ENCODE measurements at regions not wholly inside any gene's neighbourhood (a gene's known extent, or its start where the extent isn't known, plus 50 kb on each side); places are given as distances from the start of the nearest gene placed in this dataset.

DNA sequence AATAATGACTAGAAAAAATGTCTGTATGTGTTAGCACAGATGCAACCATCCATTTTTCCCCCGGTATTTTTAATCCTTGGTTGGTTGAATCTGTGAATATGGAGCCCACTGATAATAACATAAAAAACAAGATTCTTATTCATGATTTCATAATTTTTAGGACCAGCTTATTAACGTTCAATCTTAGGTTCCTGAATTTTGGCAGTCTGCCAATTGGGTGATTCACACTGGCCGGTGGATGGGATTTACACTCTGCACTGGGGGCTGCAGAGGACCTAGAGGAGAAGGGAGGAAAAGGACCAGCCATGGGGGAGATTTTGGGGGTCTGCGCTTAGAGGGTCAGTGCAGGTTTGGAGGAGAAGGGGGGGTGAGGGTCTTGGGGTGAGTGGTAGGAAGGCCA, 327.9 kb downstream of the ACTR3B start:
- WGBS, 2 donors, result 62 to 76% methylated on average over 4 of the region's 4 CpGs
- TF ChIP-seq, protein P1, sequence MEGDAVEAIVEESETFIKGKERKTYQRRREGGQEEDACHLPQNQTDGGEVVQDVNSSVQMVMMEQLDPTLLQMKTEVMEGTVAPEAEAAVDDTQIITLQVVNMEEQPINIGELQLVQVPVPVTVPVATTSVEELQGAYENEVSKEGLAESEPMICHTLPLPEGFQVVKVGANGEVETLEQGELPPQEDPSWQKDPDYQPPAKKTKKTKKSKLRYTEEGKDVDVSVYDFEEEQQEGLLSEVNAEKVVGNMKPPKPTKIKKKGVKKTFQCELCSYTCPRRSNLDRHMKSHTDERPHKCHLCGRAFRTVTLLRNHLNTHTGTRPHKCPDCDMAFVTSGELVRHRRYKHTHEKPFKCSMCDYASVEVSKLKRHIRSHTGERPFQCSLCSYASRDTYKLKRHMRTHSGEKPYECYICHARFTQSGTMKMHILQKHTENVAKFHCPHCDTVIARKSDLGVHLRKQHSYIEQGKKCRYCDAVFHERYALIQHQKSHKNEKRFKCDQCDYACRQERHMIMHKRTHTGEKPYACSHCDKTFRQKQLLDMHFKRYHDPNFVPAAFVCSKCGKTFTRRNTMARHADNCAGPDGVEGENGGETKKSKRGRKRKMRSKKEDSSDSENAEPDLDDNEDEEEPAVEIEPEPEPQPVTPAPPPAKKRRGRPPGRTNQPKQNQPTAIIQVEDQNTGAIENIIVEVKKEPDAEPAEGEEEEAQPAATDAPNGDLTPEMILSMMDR (IDR thresholded peaks at IDR 0.05; ENCODE audit: control extremely low read depth, extremely low read depth), result no peak
- no peak overlapping the region for H3K9ac ChIP-seq (ENCODE audit: insufficient read depth in 1 of 2, low read length in 2 of 2)
- H3K4me3 ChIP-seq, result no peak overlapping the region
- H3K27me3 ChIP-seq (ENCODE audit: control insufficient read depth in 3 of 3, insufficient read depth in 3 of 3, low read length in 2 of 3), result no peaks in the 10 kb centered on the region
- DNase-seq (peak in 1 of 3 donors; percentile 1), ATAC-seq (ENCODE audit: insufficient read depth, low FRiP score) (no peak)
- no peaks in the 10 kb centered on the region for H3K36me3 ChIP-seq (ENCODE audit: control insufficient read depth in 4 of 4, insufficient read depth in 4 of 4, low read length in 4 of 4)
- peaks cover 0 to 2% (median 0%) of the 10 kb centered on the region in 4 donors for H3K9me3 ChIP-seq (ENCODE audit: control insufficient read depth in 4 of 4, insufficient read depth in 3 of 4, low read length in 3 of 4)
- no peak overlapping the region for H3K27ac ChIP-seq (ENCODE audit: low read depth in 1 of 2, low read length in 1 of 2)
- H3K4me1 ChIP-seq (ENCODE audit: control insufficient read depth in 5 of 5, insufficient read depth in 5 of 5, low read length in 5 of 5), result no peaks in the 10 kb centered on the region

DNA sequence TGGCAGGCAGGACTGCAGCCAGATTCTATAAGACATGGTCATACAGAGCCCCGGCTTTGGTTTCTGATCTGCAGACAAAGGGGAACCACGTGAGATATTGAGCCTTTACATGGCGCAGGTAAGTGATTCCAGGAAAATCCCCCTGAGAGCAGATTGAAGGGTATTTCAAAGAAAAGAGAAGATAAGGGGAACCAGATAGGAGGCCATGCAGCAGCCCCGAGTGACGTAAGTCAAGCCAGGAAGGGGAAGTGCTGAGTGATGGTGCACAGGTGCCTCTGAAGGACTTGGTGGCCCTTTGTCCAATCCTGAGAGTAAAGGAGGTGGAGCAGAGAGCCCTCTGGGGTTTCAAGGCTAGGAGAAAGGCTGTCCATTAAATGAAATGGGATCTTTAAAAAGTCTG, 329.0 kb downstream of the ACTR3B start:
- Histone ChIP-seq H3K9ac (ENCODE audit: insufficient read depth in 1 of 2, low read length in 2 of 2) (no peak overlapping the region), H3K4me1 (ENCODE audit: control insufficient read depth in 5 of 5, insufficient read depth in 5 of 5, low read length in 5 of 5) (no peaks in the 10 kb centered on the region), H3K4me3 (no peak overlapping the region), H3K36me3 (ENCODE audit: control insufficient read depth in 4 of 4, insufficient read depth in 4 of 4, low read length in 4 of 4) (no peaks in the 10 kb centered on the region), H3K27ac (ENCODE audit: low read depth in 1 of 2, low read length in 1 of 2) (no peak overlapping the region), H3K9me3 (ENCODE audit: control insufficient read depth in 4 of 4, insufficient read depth in 3 of 4, low read length in 3 of 4) (peaks cover 0 to 2% (median 0%) of the 10 kb centered on the region in 4 donors), H3K27me3 (ENCODE audit: control insufficient read depth in 3 of 3, insufficient read depth in 3 of 3, low read length in 2 of 3) (no peaks in the 10 kb centered on the region)
- ATAC-seq (ENCODE audit: insufficient read depth, low FRiP score) (no peak), DNase-seq (no peak)
- 75 to 80% methylated on average over 5 of the region's 5 CpGs for WGBS, 2 donors
- TF ChIP-seq, protein P1 (IDR thresholded peaks at IDR 0.05; ENCODE audit: control extremely low read depth, extremely low read depth), result no peak

DNA sequence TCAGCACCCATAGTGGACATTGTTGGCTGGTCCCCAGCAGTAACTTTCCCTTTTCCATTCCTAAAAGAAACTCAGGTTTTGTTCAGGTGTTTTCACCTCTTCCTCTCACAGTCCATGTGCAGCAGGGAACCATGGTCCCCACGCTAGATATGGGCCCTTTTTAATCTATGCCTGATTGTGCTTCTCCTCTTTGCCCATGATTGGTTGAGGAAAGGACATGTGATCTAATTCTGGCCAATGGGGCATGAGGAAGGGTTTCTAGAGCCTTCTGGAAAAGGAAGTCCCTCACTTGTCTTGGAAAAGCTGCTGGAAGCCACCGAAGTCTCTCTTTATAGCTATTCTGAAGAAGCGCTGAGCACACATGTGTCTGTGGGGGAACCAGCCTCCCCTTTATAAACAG, 330.7 kb downstream of the ACTR3B start:
- Histone ChIP-seq H3K4me3 (no peak overlapping the region), H3K27ac (ENCODE audit: low read depth in 1 of 2, low read length in 1 of 2) (no peak overlapping the region), H3K27me3 (ENCODE audit: control insufficient read depth in 3 of 3, insufficient read depth in 3 of 3, low read length in 2 of 3) (no peaks in the 10 kb centered on the region), H3K36me3 (ENCODE audit: control insufficient read depth in 4 of 4, insufficient read depth in 4 of 4, low read length in 4 of 4) (no peaks in the 10 kb centered on the region), H3K4me1 (ENCODE audit: control insufficient read depth in 5 of 5, insufficient read depth in 5 of 5, low read length in 5 of 5) (no peaks in the 10 kb centered on the region), H3K9me3 (ENCODE audit: control insufficient read depth in 4 of 4, insufficient read depth in 3 of 4, low read length in 3 of 4) (peaks cover 0 to 2% (median 0%) of the 10 kb centered on the region in 4 donors), H3K9ac (ENCODE audit: insufficient read depth in 1 of 2, low read length in 2 of 2) (no peak overlapping the region)
- 91 to 93% methylated on average over 3 of the region's 3 CpGs for WGBS, 2 donors
- ATAC-seq (ENCODE audit: insufficient read depth, low FRiP score), result no peak
- TF ChIP-seq, protein P1 (IDR thresholded peaks at IDR 0.05; ENCODE audit: control extremely low read depth, extremely low read depth), result no peak
- DNase-seq, result no peak

DNA sequence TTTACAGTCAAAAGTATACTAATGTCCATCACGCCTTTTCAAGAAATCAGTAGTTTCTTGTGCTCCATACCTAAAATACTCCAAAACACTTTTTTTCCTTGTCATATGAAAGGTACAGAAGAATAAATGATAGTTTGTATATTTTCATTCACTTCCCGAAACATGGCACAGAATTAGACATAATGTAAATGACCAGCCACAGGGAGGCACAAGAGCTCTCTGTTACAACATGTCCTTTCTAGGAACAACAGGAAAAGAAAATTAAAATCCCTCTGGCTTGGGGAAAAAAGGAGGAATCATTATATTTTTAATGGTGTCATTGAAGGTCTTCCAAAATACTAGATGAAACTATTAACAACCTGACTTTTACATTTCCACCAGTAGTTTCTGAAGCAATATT, 331.2 kb downstream of the ACTR3B start:
- no peak overlapping the region for H3K9ac ChIP-seq (ENCODE audit: insufficient read depth in 1 of 2, low read length in 2 of 2)

More for the DNA sequence above, 331.2 kb downstream of the ACTR3B start:
- Histone ChIP-seq H3K4me3 (no peak overlapping the region), H3K27me3 (ENCODE audit: control insufficient read depth in 3 of 3, insufficient read depth in 3 of 3, low read length in 2 of 3) (no peaks in the 10 kb centered on the region), H3K4me1 (ENCODE audit: control insufficient read depth in 5 of 5, insufficient read depth in 5 of 5, low read length in 5 of 5) (no peaks in the 10 kb centered on the region), H3K27ac (ENCODE audit: low read depth in 1 of 2, low read length in 1 of 2) (no peak overlapping the region), H3K36me3 (ENCODE audit: control insufficient read depth in 4 of 4, insufficient read depth in 4 of 4, low read length in 4 of 4) (no peaks in the 10 kb centered on the region), H3K9me3 (ENCODE audit: control insufficient read depth in 4 of 4, insufficient read depth in 3 of 4, low read length in 3 of 4) (peaks cover 0 to 2% (median 0%) of the 10 kb centered on the region in 4 donors)
- TF ChIP-seq, protein P1 (IDR thresholded peaks at IDR 0.05; ENCODE audit: control extremely low read depth, extremely low read depth), result no peak
- DNase-seq (peak in 1 of 3 donors; percentile 2), ATAC-seq (ENCODE audit: insufficient read depth, low FRiP score) (no peak)
- WGBS, 2 donors, result 89 to 93% methylated on average over 2 of the region's 2 CpGs

Data from lung (tissue), 11 donors.